ENCODE measurements at regions not wholly inside any gene's neighbourhood (a gene's known extent, or its start where the extent isn't known, plus 50 kb on each side); places are given as distances from the start of the nearest gene placed in this dataset.
A peak's percentile ranks its signal among the peaks of the same experiment; 100 is the strongest.
"Not testable (repeated sequence)": the region's sequence is repeated elsewhere in the genome, so short reads cannot be mapped to it uniquely, and the experiment has no call there.

GRCh38 chr4:85018983-85019382 lies 52.5 kb upstream of the WDFY3 start:
- DNase-seq, result no peak

- no peak for DNase-seq
These were observed 52.9 kb upstream of the WDFY3 start for GRCh38 chr4:85019411-85019810.

- no peak for DNase-seq
These were observed 58.2 kb upstream of the WDFY3 start for GRCh38 chr4:85024671-85025070.

- peak; percentile 91 to 96 for DNase-seq
These were observed 62.4 kb upstream of the WDFY3 start for GRCh38 chr4:85028910-85029309.

- DNase-seq, result peak in 1 of 2 experiments; percentile 2
These were observed 63.0 kb upstream of the WDFY3 start for GRCh38 chr4:85029453-85029852.

GRCh38 chr4:85030156-85030555 lies 63.7 kb upstream of the WDFY3 start:
- DNase-seq, result no peak

- DNase-seq, result not testable (repeated sequence)
These were observed 67.3 kb upstream of the WDFY3 start for GRCh38 chr4:85033838-85034237.

- DNase-seq, result no peak
These were observed 73.0 kb upstream of the WDFY3 start for GRCh38 chr4:85039526-85039925.

- DNase-seq, result not testable (repeated sequence)
These were observed 77.5 kb upstream of the WDFY3 start for GRCh38 chr4:85043812-85044496.

GRCh38 chr4:85050736-85051135 lies 84.2 kb upstream of the WDFY3 start:
- DNase-seq, result no peak

GRCh38 chr4:85051526-85051925 lies 85.0 kb upstream of the WDFY3 start:
- DNase-seq, result no peak

GRCh38 chr4:85054925-85055324 lies 88.4 kb upstream of the WDFY3 start:
- DNase-seq, result not testable (repeated sequence)

- no peak for DNase-seq
These were observed 92.1 kb upstream of the WDFY3 start for GRCh38 chr4:85058551-85058950.

GRCh38 chr4:85061974-85062373 lies 95.5 kb upstream of the WDFY3 start:
- DNase-seq, result no peak

- no peak for DNase-seq
These were observed 96.0 kb upstream of the WDFY3 start for GRCh38 chr4:85062466-85062865.

- no peak for DNase-seq
These were observed 100.9 kb upstream of the WDFY3 start for GRCh38 chr4:85067342-85067741.

GRCh38 chr4:85078016-85078415 lies 111.5 kb upstream of the WDFY3 start:
- no peak for DNase-seq

- DNase-seq, result no peak
These were observed 114.7 kb upstream of the WDFY3 start for GRCh38 chr4:85081196-85081595.

GRCh38 chr4:85084371-85085094 lies 118.0 kb upstream of the WDFY3 start:
- peak; percentile 46 to 53 for DNase-seq

GRCh38 chr4:85086721-85087120 lies 120.2 kb upstream of the WDFY3 start:
- DNase-seq, result no peak

GRCh38 chr4:85092536-85092935 lies 126.0 kb upstream of the WDFY3 start:
- DNase-seq, result peak; percentile 38 to 69

GRCh38 chr4:85092943-85093342 lies 126.5 kb upstream of the WDFY3 start:
- peak; percentile 20 to 55 for DNase-seq

GRCh38 chr4:85094735-85095134 lies 128.2 kb upstream of the WDFY3 start:
- DNase-seq, result no peak

GRCh38 chr4:85102606-85103005 lies 136.1 kb upstream of the WDFY3 start:
- no peak for DNase-seq

GRCh38 chr4:85106166-85106565 lies 139.7 kb upstream of the WDFY3 start:
- DNase-seq, result no peak
